Ovary (tissue), 7 donors: ENCODE measurements at regions not wholly inside any gene's neighbourhood (a gene's known extent, or its start where the extent isn't known, plus 50 kb on each side); places are given as distances from the start of the nearest gene placed in this dataset.

Source experiments
- DNase-seq, 5 donors: peaks; one replicate each; pipeline ENCODE4 v3.0.0-alpha.2; 2019 to 2020
- H3K27ac ChIP-seq, 2 donors: fragments of 200-600 bp; one replicate each; pipeline versions ENCODE4 v1.5.1 to v1.8.0; 2019 to 2022
- H3K27me3 ChIP-seq: fragments of 200-600 bp; one replicate; pipeline ENCODE4 v1.8.0; 2022
- H3K36me3 ChIP-seq: fragments of 200-600 bp; sonication (generic); one replicate; pipeline ENCODE4 v1.5.1; 2019
- H3K4me1 ChIP-seq: one replicate; pipeline ENCODE4 v1.8.1; 2013; ENCODE audit warnings: mild to moderate bottlenecking, moderate library complexity; ENCODE audit not compliant: insufficient read depth
- H3K4me3 ChIP-seq: fragments of 200-600 bp; sonication (generic); one replicate; pipeline ENCODE4 v1.5.1; 2017
- H3K9me3 ChIP-seq, 2 donors: fragments of 200-600 bp in 1 of 2; sonication (generic) in 1 of 2; one replicate each; pipeline versions ENCODE4 v1.5.1 to v1.8.1; 2013 to 2019; ENCODE audit warnings: mild to moderate bottlenecking in 1 of 2, moderate library complexity in 1 of 2
- CTCF ChIP-seq, 3 donors: fragments of 450-650 bp in 2 of 3; fragments of 200-600 bp in 1 of 3; IDR thresholded peaks; one replicate each; pipeline versions ENCODE4 v1.5.1 to v1.8.0; 2016 to 2022; ENCODE audit warnings: antibody characterized with exemption in 3 of 3, mild to moderate bottlenecking in 1 of 3
- EP300 ChIP-seq: sonication (generic); formaldehyde crosslinking; IDR thresholded peaks from one replicate; pipeline ENCODE4 v1.6.1; 2017; ENCODE audit warnings: antibody characterized with exemption
- POLR2A ChIP-seq: fragments of 450-650 bp; IDR thresholded peaks from one replicate; pipeline ENCODE4 v1.6.1; 2017; ENCODE audit warnings: antibody characterized with exemption, mild to moderate bottlenecking, moderate library complexity
- WGBS, 3 donors: extraction: QIAGEN DNeasy Blood & Tissue Kit in 1 of 3; methylation state at CpG; one replicate each; pipeline versions ENCODE4 v1.1.5 to v1.1.7; 2013 to 2017; 5-methylcytosine and 5-hydroxymethylcytosine counted together
- intact Hi-C, 4 donors: fragments of 100-400 bp; cut with DNase I; formaldehyde crosslinking; loops; one replicate each; pipeline versions ENCODE4 v1.11.0 to v1.15.1; 2022 to 2023
- donor health status: DM: no; HTN: no; CAD: no; lungs with moderate emphysema.
- donor health status: DM: no; HTN: no; CAD: no.
- donor health status: Bipolar disorder and iron deficiency.
- donor health status: DM: no; HTN: no; CAD: no.
- donor health status: DM: yes; HTN: yes; CAD: no.

- DNase-seq, result no peak
- Histone ChIP-seq H3K4me3 (no peak overlapping the region), H3K9me3 (no peaks in the 10 kb centered on the region), H3K27ac (no peak overlapping the region), H3K36me3 (no peaks in the 10 kb centered on the region), H3K27me3 (no peaks in the 10 kb centered on the region), H3K4me1 (no peaks in the 10 kb centered on the region)
- 79 to 82% (median 80%) methylated on average over 6 of the region's 6 CpGs for WGBS, 3 donors
- TF ChIP-seq POLR2A, result no peak
- no peak for TF ChIP-seq EP300
- TF ChIP-seq CTCF (IDR thresholded peaks at IDR 0.05), result no peak
- intact Hi-C loops, result no loop called here
Measured at GRCh38 chr10:35887685-35888084, 245.6 kb upstream of the FZD8 start.

DNA sequence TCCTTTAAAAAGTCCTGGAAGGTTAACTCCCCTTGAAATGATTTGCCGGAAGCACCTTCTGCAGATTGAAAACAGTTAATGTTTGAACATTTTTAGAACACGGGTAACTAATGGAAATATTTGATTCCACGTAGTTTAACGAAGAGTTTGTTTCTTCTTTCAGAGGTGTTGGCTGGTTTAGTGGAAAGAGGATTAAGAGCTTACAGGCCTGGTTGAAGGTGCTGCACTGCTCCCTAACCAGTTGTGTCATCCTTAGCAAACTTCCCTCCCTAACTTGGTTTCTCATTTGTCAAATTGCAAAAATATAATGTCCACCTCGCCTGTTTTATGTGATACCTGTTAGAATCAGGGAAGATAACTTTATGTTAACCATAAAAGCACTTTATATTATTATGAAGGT lies 243.0 kb upstream of the FZD8 start:
- Histone ChIP-seq H3K27me3 (no peaks in the 10 kb centered on the region), H3K36me3 (no peaks in the 10 kb centered on the region), H3K4me3 (no peak overlapping the region), H3K4me1 (no peaks in the 10 kb centered on the region), H3K9me3 (no peaks in the 10 kb centered on the region), H3K27ac (no peak overlapping the region)
- intact Hi-C loops, result no loop called here
- TF ChIP-seq CTCF (IDR thresholded peaks at IDR 0.05) (no peak), POLR2A (no peak), EP300 (no peak)
- WGBS, 3 donors, result 52 to 76% (median 61%) methylated on average over 5 of the region's 5 CpGs
- no peak for DNase-seq

- 67 to 84% (median 76%) methylated on average over 9 of the region's 9 CpGs for WGBS, 3 donors
- Histone ChIP-seq H3K27ac (no peak overlapping the region), H3K4me1 (no peaks in the 10 kb centered on the region), H3K4me3 (no peak overlapping the region), H3K27me3 (no peaks in the 10 kb centered on the region), H3K36me3 (no peaks in the 10 kb centered on the region), H3K9me3 (no peaks in the 10 kb centered on the region)
- no peak for DNase-seq
- intact Hi-C loops, result no loop called here
- TF ChIP-seq EP300, result no peak
- TF ChIP-seq POLR2A, result no peak
- no peak for TF ChIP-seq CTCF (IDR thresholded peaks at IDR 0.05)
Measured at GRCh38 chr10:35884657-35885071, 242.6 kb upstream of the FZD8 start.

- DNase-seq, result no peak
- WGBS, 3 donors, result 89 to 94% (median 93%) methylated on average over 9 of the region's 9 CpGs
- Histone ChIP-seq H3K27me3 (no peaks in the 10 kb centered on the region), H3K36me3 (no peaks in the 10 kb centered on the region), H3K4me1 (no peaks in the 10 kb centered on the region), H3K9me3 (no peaks in the 10 kb centered on the region), H3K4me3 (no peak overlapping the region), H3K27ac (no peak overlapping the region)
- intact Hi-C loops, result no loop called here
- no peak for TF ChIP-seq EP300
- no peak for TF ChIP-seq CTCF (IDR thresholded peaks at IDR 0.05)
- TF ChIP-seq POLR2A, result no peak
Measured at GRCh38 chr10:35882422-35883150, 240.5 kb upstream of the FZD8 start.
